ENCODE measurements at regions not wholly inside any gene's neighbourhood (a gene's known extent, or its start where the extent isn't known, plus 50 kb on each side); places are given as distances from the start of the nearest gene placed in this dataset.

- Histone ChIP-seq H3K79me2 (replicated peaks; ENCODE audit: insufficient read depth) (no peaks in the 10 kb centered on the region), H2AFZ (peak overlapping the region; percentile 97), H3K36me3 (ENCODE audit: insufficient read depth) (no peaks in the 10 kb centered on the region), H3K4me2 (peak overlapping the region; percentile 92), H3K27ac (ENCODE audit: low read depth) (no peak overlapping the region), H3K4me1 (ENCODE audit: insufficient read depth) (peaks cover 16% of the 10 kb centered on the region), H3K27me3 (ENCODE audit: insufficient read depth) (peaks cover 48% of the 10 kb centered on the region), H3K9me2 (ENCODE audit: insufficient read depth) (no peaks in the 10 kb centered on the region), H4K20me1 (replicated peaks; ENCODE audit: insufficient read depth) (0 out of 2 replicates have a peak, but pooled peaks cover 3% of the 10 kb centered on the region), H3F3A (replicated peaks; ENCODE audit: low read depth) (no peaks in the 10 kb centered on the region), H3K4me3 (peak overlapping the region; percentile 82)
- ATAC-seq = peak; percentile 88
- Mint-ChIP-seq H3K4me3 (peak overlapping the region; percentile 73), H3K27me3 (ENCODE audit: insufficient read depth, low read depth, poor library complexity) (peaks cover 31% of the 10 kb centered on the region), H3K9me3 (no peaks in the 10 kb centered on the region; the same call in 2 of the 3 replicates), H3K27ac (no peak overlapping the region), H3K4me1 (peaks cover 5% of the 10 kb centered on the region), H3K36me3 (ENCODE audit: low read depth) (no peaks in the 10 kb centered on the region)
- TF ChIP-seq NANOG (IDR thresholded peaks at IDR 0.05; ENCODE audit: borderline replicate concordance) = no peak
- no peak for TF ChIP-seq REST (IDR thresholded peaks at IDR 0.05; ENCODE audit: unreplicated experiment)
- TF ChIP-seq CTCF (conservative IDR thresholded peaks at IDR 0.05; ENCODE audit: low read depth in 2 of 2) = 0 out of 4 replicates have a peak, but pooled peaks of 1 of the 2 experiments have one; percentile 10
- no peak for TF ChIP-seq ZNF114 (CRISPR knock-in tag; IDR thresholded peaks at IDR 0.05)
- no peak for TF ChIP-seq CREB1 (CRISPR knock-in tag; IDR thresholded peaks at IDR 0.05; ENCODE audit: low read depth)
- peak; percentile 26; the same call in 1 of the 2 replicates for TF ChIP-seq ZNF462 (CRISPR knock-in tag; IDR thresholded peaks at IDR 0.05)
- no peak for TF ChIP-seq STAT1 (IDR thresholded peaks at IDR 0.05; ENCODE audit: unreplicated experiment)
- no peak for TF ChIP-seq ZNF331 (CRISPR knock-in tag; IDR thresholded peaks at IDR 0.05; ENCODE audit: low read depth)
- no peak for TF ChIP-seq ETS1 (IDR thresholded peaks at IDR 0.05)
- peak; percentile 20 for TF ChIP-seq EZH2 (IDR thresholded peaks at IDR 0.05; ENCODE audit: low read depth, unreplicated experiment)
- DNase-seq (ENCODE audit: low spot score) = peak; percentile 78
Observed at GRCh38 chr10:109456566-109457301, 466.6 kb downstream of the XPNPEP1 start.

Data from GM23338 (cell line).